Trophoblast cell (in vitro differentiated cells and primary cell): ENCODE measurements at regions not wholly inside any gene's neighbourhood (a gene's known extent, or its start where the extent isn't known, plus 50 kb on each side); places are given as distances from the start of the nearest gene placed in this dataset.

Experiments
- DNase-seq, 2 donors: peaks; one replicate each; pipeline ENCODE4 v3.0.0-alpha.2; 2016
- H2AFZ ChIP-seq: 2 replicates; pipeline ENCODE4 v1.6.1; 2013; ENCODE audit warnings: low read length, moderate library complexity, mild to moderate bottlenecking; ENCODE audit not compliant: insufficient read depth, poor library complexity
- H2AK5ac ChIP-seq: 2 replicates; pipeline ENCODE4 v1.6.1; 2013; ENCODE audit warnings: mild to moderate bottlenecking, low read length
- H2BK120ac ChIP-seq: 2 replicates; pipeline ENCODE4 v1.6.1; 2013; ENCODE audit warnings: low read length, mild to moderate bottlenecking, moderate library complexity; ENCODE audit not compliant: insufficient read depth, poor library complexity
- H2BK12ac ChIP-seq: 2 replicates; pipeline ENCODE4 v1.6.1; 2013; ENCODE audit warnings: mild to moderate bottlenecking, low read length, moderate library complexity
- H2BK5ac ChIP-seq: 2 replicates; pipeline ENCODE4 v1.6.1; 2013; ENCODE audit warnings: low read length, low read depth, moderate library complexity, mild to moderate bottlenecking; ENCODE audit not compliant: poor library complexity
- H3K14ac ChIP-seq: 2 replicates; pipeline ENCODE4 v1.6.1; 2013; ENCODE audit warnings: mild to moderate bottlenecking, low read length
- H3K18ac ChIP-seq: 2 replicates; pipeline ENCODE4 v1.6.1; 2013; ENCODE audit warnings: mild to moderate bottlenecking, low read length
- H3K23ac ChIP-seq: 2 replicates; pipeline ENCODE4 v1.6.1; 2013; ENCODE audit warnings: low read length
- H3K27ac ChIP-seq: 2 replicates; pipeline ENCODE4 v1.5.1; 2013; ENCODE audit warnings: low read depth, mild to moderate bottlenecking, inconsistent platforms, low read length, moderate library complexity
- H3K27me3 ChIP-seq: 2 replicates; pipeline ENCODE4 v1.6.1; 2013; ENCODE audit warnings: inconsistent platforms, mild to moderate bottlenecking, low read length, moderate library complexity; ENCODE audit not compliant: insufficient read depth
- H3K36me3 ChIP-seq, 2 experiments: 1 replicate in 1 of 2; 2 replicates in 1 of 2; pipeline ENCODE4 v1.6.1; 2013; ENCODE audit warnings: low read length in 2 of 2, mild to moderate bottlenecking in 2 of 2, moderate library complexity in 1 of 2; ENCODE audit not compliant: insufficient read depth in 2 of 2, control insufficient read depth in 1 of 2
- H3K4ac ChIP-seq: 2 replicates; pipeline ENCODE4 v1.6.1; 2013; ENCODE audit warnings: low read depth, mild to moderate bottlenecking, low read length, moderate library complexity
- H3K4me1 ChIP-seq, 2 experiments: 1 replicate in 1 of 2; 2 replicates in 1 of 2; pipeline ENCODE4 v1.6.1; 2013; ENCODE audit warnings: low read length in 2 of 2, mild to moderate bottlenecking in 2 of 2, moderate library complexity in 1 of 2; ENCODE audit not compliant: insufficient read depth in 2 of 2, control insufficient read depth in 1 of 2
- H3K4me2 ChIP-seq: 2 replicates; pipeline ENCODE4 v1.6.1; 2013; ENCODE audit warnings: inconsistent platforms, mild to moderate bottlenecking, low read length, moderate library complexity
- H3K4me3 ChIP-seq: 2 replicates; pipeline ENCODE4 v1.5.1; 2013; ENCODE audit warnings: mild to moderate bottlenecking, low read depth, low read length, inconsistent platforms
- H3K79me1 ChIP-seq: one replicate; pipeline ENCODE4 v1.6.1; 2013; ENCODE audit warnings: low read length
- H3K79me2 ChIP-seq: 2 replicates; pipeline ENCODE4 v1.6.1; 2013; ENCODE audit warnings: low read length, mild to moderate bottlenecking; ENCODE audit not compliant: control insufficient read depth, insufficient read depth, poor library complexity
- H3K9ac ChIP-seq: 2 replicates; pipeline ENCODE4 v1.6.1; 2013; ENCODE audit warnings: mild to moderate bottlenecking, low read length
- H3K9me3 ChIP-seq: 2 replicates; pipeline ENCODE4 v1.6.1; 2013; ENCODE audit warnings: low read depth, mild to moderate bottlenecking, control low read depth, inconsistent platforms, low read length; ENCODE audit not compliant: insufficient read depth
- H4K12ac ChIP-seq: 2 replicates; pipeline ENCODE4 v1.6.1; 2013; ENCODE audit warnings: low read depth, mild to moderate bottlenecking, low read length, moderate library complexity
- H4K8ac ChIP-seq: 2 replicates; pipeline ENCODE4 v1.6.1; 2013; ENCODE audit warnings: low read depth, mild to moderate bottlenecking, low read length, moderate library complexity
- H4K91ac ChIP-seq: one replicate; pipeline ENCODE4 v1.6.1; 2013; ENCODE audit warnings: low read depth, mild to moderate bottlenecking, low read length, moderate library complexity
- WGBS: extraction: QIAGEN DNeasy Blood & Tissue Kit; methylation state at CpG from one replicate; pipeline ENCODE4 v1.1.7; 2013; ENCODE audit warnings: missing lambda C conversion rate; ENCODE audit not compliant: insufficient read length, insufficient coverage; ENCODE audit errors: extremely low coverage; 5-methylcytosine and 5-hydroxymethylcytosine counted together

DNA sequence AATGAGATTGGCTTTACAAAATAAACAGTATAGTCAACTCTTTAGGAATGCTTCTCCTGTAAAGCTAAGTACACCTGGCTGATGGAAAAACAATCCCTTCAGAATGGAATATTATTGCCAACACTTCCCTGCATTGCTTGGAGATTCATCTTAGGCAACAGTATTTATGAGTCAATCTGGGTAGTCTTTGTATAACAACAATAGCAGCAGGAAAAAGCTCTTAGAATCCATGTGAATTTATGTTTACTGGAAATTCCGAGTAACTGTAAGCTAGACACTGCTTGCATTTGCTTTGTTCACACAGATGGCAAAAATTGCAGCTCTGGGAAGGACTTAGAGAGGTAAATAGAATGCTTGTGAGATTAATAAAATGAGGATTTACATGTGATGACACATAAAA, 101.7 kb upstream of the NTRK2 start:
- H3K14ac ChIP-seq, result no peak overlapping the region
- H3K4ac ChIP-seq, result no peak overlapping the region
- no peak overlapping the region for H3K18ac ChIP-seq
- no peak overlapping the region for H4K91ac ChIP-seq
- H4K8ac ChIP-seq, result no peak overlapping the region
- H3K4me1 ChIP-seq, result no peaks in the 10 kb centered on the region
- H4K12ac ChIP-seq, result no peak overlapping the region
- H3K36me3 ChIP-seq, result no peaks in the 10 kb centered on the region
- no peak for DNase-seq
- H3K9me3 ChIP-seq, result peaks cover 5% of the 10 kb centered on the region
- H2BK5ac ChIP-seq, result no peak overlapping the region
- WGBS, result no CpG with 5 or more reads among the region's 1 CpG
- H3K23ac ChIP-seq, result no peak overlapping the region
- H3K4me2 ChIP-seq, result no peak overlapping the region
- H3K79me1 ChIP-seq, result no peaks in the 10 kb centered on the region
- H3K4me3 ChIP-seq, result no peak overlapping the region
- H3K79me2 ChIP-seq, result no peaks in the 10 kb centered on the region
- H2AK5ac ChIP-seq, result no peak overlapping the region
- H3K9ac ChIP-seq, result no peak overlapping the region
- H3K27ac ChIP-seq, result no peak overlapping the region
- no peak overlapping the region for H2BK12ac ChIP-seq
- no peak overlapping the region for H2BK120ac ChIP-seq
- H2AFZ ChIP-seq, result no peak overlapping the region
- no peaks in the 10 kb centered on the region for H3K27me3 ChIP-seq

DNA sequence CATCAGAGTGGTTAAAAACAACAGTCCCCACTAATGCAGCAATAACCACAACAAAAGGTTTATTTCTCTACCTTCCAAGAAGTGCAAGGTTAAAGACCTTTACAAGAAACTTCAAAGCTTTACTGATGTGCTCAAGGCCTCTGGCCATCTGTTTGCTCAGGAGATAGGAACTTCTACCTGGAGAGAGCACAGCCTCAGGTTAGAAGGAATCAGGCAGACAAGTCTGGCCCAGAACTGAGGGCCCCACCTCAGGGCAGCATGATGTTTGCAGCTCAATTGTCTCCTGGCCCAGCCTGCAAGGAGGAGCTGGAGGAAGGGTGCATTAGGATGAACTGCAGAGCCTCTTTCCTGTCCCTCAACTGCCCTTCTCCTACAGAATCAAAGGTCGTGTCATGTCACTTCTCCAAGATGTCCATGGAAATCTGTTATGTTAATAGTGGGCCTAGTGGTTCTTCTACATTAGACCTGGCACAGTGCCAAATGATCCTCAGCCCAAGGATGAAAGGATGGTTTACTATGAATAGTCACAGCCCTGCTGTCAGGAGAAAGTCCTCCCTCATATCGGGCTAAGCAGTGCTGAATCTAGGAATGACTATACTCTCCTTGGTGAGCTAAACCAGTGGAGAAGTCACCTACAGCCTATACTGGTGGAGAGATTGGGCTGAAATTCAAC, 98.9 kb upstream of the NTRK2 start:
- WGBS, result no CpG with 5 or more reads among the region's 2 CpGs
- Histone ChIP-seq H3K23ac (no peak overlapping the region), H3K79me1 (no peaks in the 10 kb centered on the region), H4K91ac (no peak overlapping the region), H3K14ac (no peak overlapping the region), H3K4me2 (no peak overlapping the region), H4K12ac (no peak overlapping the region), H3K27me3 (no peaks in the 10 kb centered on the region), H3K27ac (no peak overlapping the region), H4K8ac (no peak overlapping the region), H2BK12ac (no peak overlapping the region), H3K9me3 (peaks cover 5% of the 10 kb centered on the region), H3K36me3 (no peaks in the 10 kb centered on the region), H3K18ac (no peak overlapping the region), H2AFZ (no peak overlapping the region), H2BK120ac (no peak overlapping the region), H2BK5ac (no peak overlapping the region), H2AK5ac (no peak overlapping the region), H3K79me2 (no peaks in the 10 kb centered on the region), H3K9ac (no peak overlapping the region), H3K4me1 (no peaks in the 10 kb centered on the region), H3K4ac (no peak overlapping the region), H3K4me3 (no peak overlapping the region)
- DNase-seq, result peak in 1 of 2 donors; percentile 1

DNA sequence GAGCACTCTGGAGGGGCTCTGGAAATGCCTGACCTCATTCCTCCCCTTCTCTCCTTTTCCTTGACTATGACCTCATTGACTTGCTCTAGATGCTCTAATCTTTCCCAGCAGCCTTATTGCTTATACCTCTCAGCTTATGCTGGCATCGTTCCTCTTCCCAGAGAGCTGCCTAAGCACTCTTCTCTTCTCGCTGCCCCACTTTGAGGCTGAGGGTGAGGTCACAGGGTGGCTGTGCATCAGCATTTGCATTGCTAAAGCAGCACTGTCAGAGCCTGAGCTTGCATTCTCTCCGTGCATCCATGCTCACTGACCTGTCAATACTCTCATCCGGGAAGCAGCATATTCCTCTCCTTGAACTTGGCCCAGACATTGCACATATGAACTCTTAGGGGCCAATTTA, 96.4 kb upstream of the NTRK2 start:
- no peak overlapping the region for H3K4ac ChIP-seq
- H2BK5ac ChIP-seq, result no peak overlapping the region
- no peak overlapping the region for H4K91ac ChIP-seq
- H3K27me3 ChIP-seq, result no peaks in the 10 kb centered on the region
- H3K18ac ChIP-seq, result no peak overlapping the region
- H4K8ac ChIP-seq, result no peak overlapping the region
- no peak overlapping the region for H2AK5ac ChIP-seq
- H3K79me2 ChIP-seq, result no peaks in the 10 kb centered on the region
- no peak overlapping the region for H3K27ac ChIP-seq
- no peak overlapping the region for H3K23ac ChIP-seq
- H3K14ac ChIP-seq, result no peak overlapping the region
- H3K9me3 ChIP-seq, result peaks cover 5% of the 10 kb centered on the region
- H3K4me3 ChIP-seq, result no peak overlapping the region
- no peak for DNase-seq
- H3K4me1 ChIP-seq, result no peaks in the 10 kb centered on the region
- H2AFZ ChIP-seq, result no peak overlapping the region
- H3K9ac ChIP-seq, result no peak overlapping the region
- no peaks in the 10 kb centered on the region for H3K79me1 ChIP-seq
- no CpG with 5 or more reads among the region's 4 CpGs for WGBS
- H2BK120ac ChIP-seq, result no peak overlapping the region
- H3K36me3 ChIP-seq, result no peaks in the 10 kb centered on the region
- H2BK12ac ChIP-seq, result no peak overlapping the region
- H3K4me2 ChIP-seq, result no peak overlapping the region
- no peak overlapping the region for H4K12ac ChIP-seq

DNA sequence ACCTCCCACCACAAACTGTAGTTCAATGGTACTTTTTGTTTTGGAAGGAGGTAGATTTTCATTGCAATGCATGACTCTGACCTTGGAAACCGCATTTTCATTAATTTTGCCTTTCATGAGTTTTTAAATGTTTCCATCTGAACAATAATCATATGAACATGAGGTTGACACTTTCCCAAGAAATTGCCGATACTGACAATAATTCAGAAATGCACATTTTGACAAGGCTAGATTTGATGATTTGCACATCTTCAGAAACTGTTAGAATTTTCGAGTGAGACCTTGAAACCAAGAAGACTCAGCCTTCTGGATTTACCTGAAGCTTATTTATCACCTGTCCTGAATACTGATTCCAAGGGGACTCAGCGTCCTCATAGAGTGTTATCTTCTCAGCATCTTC, 93.8 kb upstream of the NTRK2 start:
- H3K4me3 ChIP-seq, result no peak overlapping the region
- H4K91ac ChIP-seq, result no peak overlapping the region
- no peak overlapping the region for H2AFZ ChIP-seq
- H3K36me3 ChIP-seq, result no peaks in the 10 kb centered on the region
- no peak overlapping the region for H3K9ac ChIP-seq
- H3K79me2 ChIP-seq, result no peaks in the 10 kb centered on the region
- H3K23ac ChIP-seq, result no peak overlapping the region
- no peak overlapping the region for H3K4ac ChIP-seq
- no peaks in the 10 kb centered on the region for H3K27me3 ChIP-seq
- H3K18ac ChIP-seq, result no peak overlapping the region
- H3K14ac ChIP-seq, result no peak overlapping the region
- no peak overlapping the region for H4K8ac ChIP-seq
- H2BK5ac ChIP-seq, result no peak overlapping the region
- no peak overlapping the region for H2AK5ac ChIP-seq
- H3K27ac ChIP-seq, result no peak overlapping the region
- no peak for DNase-seq
- no peak overlapping the region for H2BK120ac ChIP-seq
- no CpG with 5 or more reads among the region's 4 CpGs for WGBS
- no peaks in the 10 kb centered on the region for H3K79me1 ChIP-seq
- H3K4me1 ChIP-seq, result no peaks in the 10 kb centered on the region
- H2BK12ac ChIP-seq, result no peak overlapping the region
- no peak overlapping the region for H4K12ac ChIP-seq
- H3K9me3 ChIP-seq, result no peaks in the 10 kb centered on the region
- H3K4me2 ChIP-seq, result no peak overlapping the region
